H1 (cell line): ENCODE measurements at regions not wholly inside any gene's neighbourhood (a gene's known extent, or its start where the extent isn't known, plus 50 kb on each side); places are given as distances from the start of the nearest gene placed in this dataset.

Source experiments
- CTCF ChIA-PET: fragments of 300-600 bp; sonication (Branson Sonifier 250); formaldehyde crosslinking; loops from one replicate; lab custom pipeline; 2021; ENCODE audit not compliant: partially characterized antibody; lab: Charles Lee
- POLR2A ChIA-PET: fragments of 300-600 bp; sonication (Branson Sonifier 250); formaldehyde crosslinking; loops from one replicate; lab custom pipeline; 2021; ENCODE audit warnings: inconsistent platforms; ENCODE audit not compliant: partially characterized antibody; lab: Charles Lee
- DNase-seq, 2 experiments: peaks; one replicate each; pipeline versions ENCODE4 v3.0.0 to v3.0.0-alpha.2; 2010 to 2022; ENCODE audit warnings: low spot score in 2 of 2, low read depth in 1 of 2, mixed read lengths in 1 of 2
- FAIRE-seq: peaks from 2 replicates; lab custom pipeline; 2011; peaks lifted over from hg19 to GRCh38; lab: Jason Lieb, UNC
- H2AFZ ChIP-seq: 2 replicates; pipeline ENCODE4 v1.8.1; 2012; ENCODE audit warnings: low read length, inconsistent platforms
- H2AK5ac ChIP-seq: 2 replicates; pipeline ENCODE4 v1.6.1; 2013; ENCODE audit warnings: low read depth, low read length
- H2BK120ac ChIP-seq: replicated peaks from 2 replicates; pipeline ENCODE3; 2013; ENCODE audit warnings: low read depth, low read length, inconsistent platforms
- H2BK12ac ChIP-seq: 2 replicates; pipeline ENCODE4 v1.6.1; 2013; ENCODE audit warnings: low read depth, low read length
- H2BK15ac ChIP-seq: 2 replicates; pipeline ENCODE4 v1.6.1; 2013; ENCODE audit warnings: low read length
- H2BK20ac ChIP-seq: 2 replicates; pipeline ENCODE4 v1.6.1; 2013; ENCODE audit warnings: low read length
- H2BK5ac ChIP-seq: 2 replicates; pipeline ENCODE4 v1.6.1; 2013; ENCODE audit warnings: low read depth, low read length
- H3K14ac ChIP-seq: 2 replicates; pipeline ENCODE4 v1.6.1; 2013; ENCODE audit warnings: inconsistent platforms; ENCODE audit not compliant: insufficient read length
- H3K18ac ChIP-seq: 2 replicates; pipeline ENCODE4 v1.6.1; 2013; ENCODE audit warnings: low read length; ENCODE audit errors: extremely low read depth
- H3K23ac ChIP-seq: 2 replicates; pipeline ENCODE4 v1.6.1; 2013; ENCODE audit warnings: inconsistent platforms; ENCODE audit not compliant: insufficient read length
- H3K23me2 ChIP-seq: 2 replicates; pipeline ENCODE4 v1.6.1; 2013; ENCODE audit warnings: low read depth, low read length
- H3K27ac ChIP-seq: 2 replicates; pipeline ENCODE4 v1.6.1; 2011; ENCODE audit warnings: low read depth, low read length, inconsistent platforms
- H3K27me3 ChIP-seq, 4 experiments: replicated peaks in 1 of 4; 1 replicate in 1 of 4; 2 replicates in 3 of 4; pipeline versions ENCODE4 v1.6.1 to v1.8.1; 2011 to 2013; ENCODE audit warnings: low read length in 3 of 4, mild to moderate bottlenecking in 3 of 4, inconsistent platforms in 2 of 4, mixed read lengths in 2 of 4, moderate library complexity in 1 of 4; ENCODE audit not compliant: control insufficient read depth in 3 of 4, insufficient read depth in 3 of 4; ENCODE audit errors: extremely low read depth in 1 of 4
- H3K36me3 ChIP-seq, 4 experiments: 2 replicates each; pipeline versions ENCODE4 v1.6.1 to v1.8.1; 2011 to 2013; ENCODE audit warnings: mild to moderate bottlenecking in 4 of 4, low read length in 3 of 4, moderate library complexity in 2 of 4, control low read depth in 1 of 4, inconsistent platforms in 1 of 4; ENCODE audit not compliant: insufficient read depth in 4 of 4, control insufficient read depth in 2 of 4
- H3K4ac ChIP-seq: replicated peaks from 2 replicates; pipeline ENCODE3; 2013; ENCODE audit warnings: low read length, low read depth, mixed read lengths, inconsistent platforms; ENCODE audit not compliant: insufficient read length
- H3K4me1 ChIP-seq, 4 experiments: replicated peaks in 1 of 4; 1 replicate in 1 of 4; 2 replicates in 3 of 4; pipeline versions ENCODE4 v1.6.1 to v1.8.1; 2011 to 2013; ENCODE audit warnings: low read length in 3 of 4, inconsistent platforms in 2 of 4, mixed read lengths in 1 of 4; ENCODE audit not compliant: insufficient read depth in 4 of 4, control insufficient read depth in 3 of 4
- H3K4me2 ChIP-seq, 2 experiments: 2 replicates each; pipeline versions ENCODE4 v1.6.1 to v1.8.1; 2011 to 2013; ENCODE audit warnings: low read depth in 2 of 2, low read length in 2 of 2, control low read depth in 1 of 2, inconsistent platforms in 1 of 2, mild to moderate bottlenecking in 1 of 2; ENCODE audit not compliant: insufficient read depth in 1 of 2
- H3K4me3 ChIP-seq, 4 experiments: fragments of 200-600, 300-600 bp in 1 of 4; sonication (generic), shearing (Covaris generic), sonication (Bioruptor Twin) in 1 of 4; 2 replicates each; pipeline versions ENCODE4 v1.5.1 to v1.8.1; 2011 to 2016; ENCODE audit warnings: low read length in 4 of 4, low read depth in 3 of 4, control low read depth in 2 of 4, inconsistent platforms in 2 of 4, mild to moderate bottlenecking in 2 of 4, mixed read lengths in 1 of 4, moderate library complexity in 1 of 4; ENCODE audit not compliant: insufficient read depth in 2 of 4; ENCODE audit errors: extremely low read depth in 1 of 4
- H3K56ac ChIP-seq: replicated peaks from 2 replicates; pipeline ENCODE3; 2013; ENCODE audit warnings: low read depth, mild to moderate bottlenecking, mixed read lengths, low read length, inconsistent platforms; ENCODE audit not compliant: insufficient read length
- H3K79me1 ChIP-seq: 2 replicates; pipeline ENCODE4 v1.6.1; 2013; ENCODE audit warnings: low read depth, low read length, control low read depth
- H3K79me2 ChIP-seq, 2 experiments: 2 replicates each; pipeline versions ENCODE4 v1.6.1 to v1.8.1; 2012 to 2013; ENCODE audit warnings: low read length in 2 of 2, mild to moderate bottlenecking in 2 of 2, inconsistent platforms in 1 of 2; ENCODE audit not compliant: insufficient read depth in 2 of 2, control insufficient read depth in 1 of 2
- H3K9ac ChIP-seq, 4 experiments: replicated peaks in 1 of 4; 1 replicate in 1 of 4; 2 replicates in 3 of 4; pipeline versions ENCODE4 v1.6.1 to v1.8.1; 2011 to 2013; ENCODE audit warnings: low read depth in 3 of 4, low read length in 3 of 4, control low read depth in 2 of 4, mild to moderate bottlenecking in 2 of 4, moderate library complexity in 2 of 4, inconsistent platforms in 1 of 4; ENCODE audit errors: extremely low read depth in 1 of 4
- H3K9me3 ChIP-seq, 2 experiments: 2 replicates each; pipeline versions ENCODE4 v1.6.1 to v1.8.1; 2012 to 2013; ENCODE audit warnings: mild to moderate bottlenecking in 2 of 2, moderate library complexity in 2 of 2, control low read depth in 1 of 2, inconsistent platforms in 1 of 2, low read depth in 1 of 2, low read length in 1 of 2, mixed read lengths in 1 of 2; ENCODE audit not compliant: insufficient read depth in 2 of 2
- H4K20me1 ChIP-seq, 2 experiments: replicated peaks in 1 of 2; 2 replicates each; pipeline versions ENCODE3 to v1.8.1; 2011 to 2013; ENCODE audit warnings: inconsistent platforms in 2 of 2, low read length in 2 of 2, mild to moderate bottlenecking in 1 of 2; ENCODE audit not compliant: insufficient read depth in 2 of 2, control insufficient read depth in 1 of 2
- H4K5ac ChIP-seq: 2 replicates; pipeline ENCODE4 v1.6.1; 2013; ENCODE audit warnings: low read length, low read depth, mixed read lengths, inconsistent platforms; ENCODE audit not compliant: insufficient read length
- H4K8ac ChIP-seq: 2 replicates; pipeline ENCODE4 v1.8.0; 2013; ENCODE audit warnings: mild to moderate bottlenecking, moderate library complexity, low read length, inconsistent platforms; ENCODE audit not compliant: insufficient read depth; ENCODE audit errors: extremely low read depth
- H4K91ac ChIP-seq: replicated peaks from 2 replicates; pipeline ENCODE3; 2013; ENCODE audit warnings: low read length, mixed read lengths, inconsistent platforms; ENCODE audit not compliant: insufficient read length
- ATF2 ChIP-seq: IDR thresholded peaks from 2 replicates; pipeline ENCODE4 v1.6.1; 2012; ENCODE audit warnings: low read length, inconsistent platforms
- GTF2F1 ChIP-seq: IDR thresholded peaks from 2 replicates; pipeline ENCODE4 v1.6.1; 2012; ENCODE audit warnings: low read depth, low read length, improper control_type of control experiment, borderline replicate concordance
- MAX ChIP-seq: IDR thresholded peaks from 2 replicates; pipeline ENCODE4 v1.6.1; 2012; ENCODE audit warnings: inconsistent platforms
- SIX5 ChIP-seq: IDR thresholded peaks from 2 replicates; pipeline ENCODE4 v1.6.1; 2011; ENCODE audit warnings: mild to moderate bottlenecking, low read depth, low read length
- SP1 ChIP-seq: IDR thresholded peaks from 2 replicates; pipeline ENCODE4 v1.6.1; 2011; ENCODE audit warnings: low read depth, low read length
- TAF1 ChIP-seq: IDR thresholded peaks from 2 replicates; pipeline ENCODE4 v1.6.1; 2011; ENCODE audit warnings: mild to moderate bottlenecking, low read depth, low read length
- YY1 ChIP-seq: IDR thresholded peaks from 2 replicates; pipeline ENCODE4 v1.6.1; 2011; ENCODE audit warnings: low read depth, mild to moderate bottlenecking, low read length
- ZNF274 ChIP-seq: IDR thresholded peaks from 2 replicates; pipeline ENCODE4 v1.7.0; 2012; ENCODE audit warnings: low read length, borderline replicate concordance; ENCODE audit errors: extremely low read depth
- WGBS, 2 experiments: shearing (Covaris generic) in 1 of 2; methylation state at CpG; one replicate each; pipeline versions ENCODE4 v1.1.6 to v1.1.7; 2013 to 2015; ENCODE audit warnings: low lambda C conversion rate in 2 of 2, mixed read lengths in 2 of 2, inconsistent platforms in 1 of 2, low coverage in 1 of 2, missing lambda C conversion rate in 1 of 2; ENCODE audit not compliant: insufficient replicate concordance in 2 of 2, insufficient coverage in 1 of 2, insufficient read length in 1 of 2; ENCODE audit errors: extremely low coverage in 1 of 2, missing lambda C conversion rate in 1 of 2; 5-methylcytosine and 5-hydroxymethylcytosine counted together

GRCh38 chr1:71157151-71157550 lies 76.3 kb upstream of the ZRANB2 start:
- no peaks in the 10 kb centered on the region for H3K79me2 ChIP-seq
- CTCF ChIA-PET: no interaction called here
- POLR2A ChIA-PET: no interaction called here
- TF ChIP-seq TAF1 (no peak), ATF2 (no peak), SP1 (no peak), MAX (no peak), GTF2F1 (no peak), ZNF274 (no peak), YY1 (no peak), SIX5 (no peak)

More at GRCh38 chr1:71157151-71157550, 76.3 kb upstream of the ZRANB2 start:
- no peak for DNase-seq
- no peak overlapping the region for H2BK20ac ChIP-seq
- no peaks in the 10 kb centered on the region for H3K23me2 ChIP-seq
- H2BK15ac ChIP-seq: no peak overlapping the region
- no peak overlapping the region for H3K4me2 ChIP-seq
- H2BK120ac ChIP-seq: no peak overlapping the region
- no peak overlapping the region for H4K91ac ChIP-seq
- H3K4me3 ChIP-seq: no peak overlapping the region
- H4K5ac ChIP-seq: no peak overlapping the region
- no peak overlapping the region for H4K8ac ChIP-seq
- H4K20me1 ChIP-seq: no peaks in the 10 kb centered on the region
- H3K9ac ChIP-seq: no peak overlapping the region
- H3K4me1 ChIP-seq: no peaks in the 10 kb centered on the region
- no peak overlapping the region for H2BK12ac ChIP-seq
- 89% methylated on average over 5 of the region's 5 CpGs; no CpG with 5 or more reads in 1 of the 2 experiments for WGBS, 2 experiments
- H2AK5ac ChIP-seq: no peak overlapping the region
- no peak overlapping the region for H3K14ac ChIP-seq
- H3K4ac ChIP-seq: no peak overlapping the region
- H3K27me3 ChIP-seq: no peaks in the 10 kb centered on the region
- H3K56ac ChIP-seq: no peak overlapping the region
- no peaks in the 10 kb centered on the region for H3K9me3 ChIP-seq
- no peak overlapping the region for H3K18ac ChIP-seq
- H2AFZ ChIP-seq: no peak overlapping the region
- no peak overlapping the region for H2BK5ac ChIP-seq
- H3K27ac ChIP-seq: no peak overlapping the region
- no peaks in the 10 kb centered on the region for H3K79me1 ChIP-seq
- H3K23ac ChIP-seq: no peak overlapping the region
- H3K36me3 ChIP-seq: no peaks in the 10 kb centered on the region
- no peak for FAIRE-seq
